HG02852 (cell line): ENCODE measurements at regions not wholly inside any gene's neighbourhood (a gene's known extent, or its start where the extent isn't known, plus 50 kb on each side); places are given as distances from the start of the nearest gene placed in this dataset.

ENCODE experiments used
- ATAC-seq: cut with Tn5 transposase; IDR thresholded peaks from one replicate; pipeline ENCODE4 v1.9.1; 2021; ENCODE audit warnings: mild to moderate bottlenecking, moderate library complexity; ENCODE audit not compliant: unreplicated experiment

DNA sequence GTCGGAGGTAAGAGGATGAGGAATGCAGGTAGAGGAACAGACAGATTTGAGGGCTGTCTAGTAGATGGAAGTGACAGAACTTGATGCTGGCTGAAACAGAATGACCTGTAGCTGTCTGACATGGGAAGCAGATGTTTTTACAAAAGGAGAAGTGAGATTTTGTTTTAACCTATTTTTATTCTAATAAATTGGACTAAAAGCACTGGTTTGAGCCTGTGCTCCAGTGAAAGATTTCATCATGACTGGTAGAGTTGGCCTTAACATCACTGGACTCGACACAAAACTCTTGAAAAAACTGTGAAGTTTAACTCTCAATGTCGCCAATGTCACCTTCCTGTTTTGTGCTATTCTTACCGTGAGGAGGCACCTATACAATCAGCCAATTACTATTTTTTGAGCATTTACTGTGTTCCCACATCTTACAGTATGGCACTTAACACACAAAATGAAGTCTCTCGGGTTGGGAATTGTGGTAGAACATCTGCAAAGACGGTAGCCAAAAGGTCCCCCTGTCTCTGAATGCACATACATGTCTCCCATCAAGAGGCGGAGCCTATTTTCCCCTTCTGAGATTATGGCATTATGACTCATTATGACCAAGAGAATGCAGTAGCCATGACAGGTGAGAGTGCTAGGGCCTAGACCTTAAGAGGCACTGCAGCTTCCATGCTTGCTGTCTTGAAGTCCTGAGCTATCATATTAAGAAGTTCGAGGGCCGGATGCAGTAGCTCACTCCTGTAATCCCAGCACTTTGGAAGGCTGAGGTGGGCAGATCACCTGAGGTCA, 93.2 kb downstream of the FOXF2 start:
- peak; percentile 67 for ATAC-seq

DNA sequence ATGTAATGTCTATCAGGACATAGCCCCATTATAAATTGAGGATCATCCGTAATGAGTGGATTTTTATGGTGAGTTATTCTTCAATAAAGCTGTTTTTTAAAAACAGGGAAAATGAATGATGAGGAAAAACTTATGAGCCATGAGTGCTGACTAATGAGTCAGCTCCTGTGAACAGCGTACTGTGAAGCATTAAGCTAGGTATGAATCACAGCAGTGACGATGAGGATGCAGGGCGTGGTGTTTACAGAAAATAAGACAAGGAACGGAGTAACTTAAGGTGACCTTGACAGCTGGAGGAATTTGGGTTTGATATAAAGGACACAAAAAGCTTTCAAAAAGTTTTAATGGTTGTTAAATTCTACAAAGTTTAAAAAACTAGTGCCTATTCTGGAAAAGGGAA, 96.3 kb downstream of the FOXF2 start:
- ATAC-seq: no peak

DNA sequence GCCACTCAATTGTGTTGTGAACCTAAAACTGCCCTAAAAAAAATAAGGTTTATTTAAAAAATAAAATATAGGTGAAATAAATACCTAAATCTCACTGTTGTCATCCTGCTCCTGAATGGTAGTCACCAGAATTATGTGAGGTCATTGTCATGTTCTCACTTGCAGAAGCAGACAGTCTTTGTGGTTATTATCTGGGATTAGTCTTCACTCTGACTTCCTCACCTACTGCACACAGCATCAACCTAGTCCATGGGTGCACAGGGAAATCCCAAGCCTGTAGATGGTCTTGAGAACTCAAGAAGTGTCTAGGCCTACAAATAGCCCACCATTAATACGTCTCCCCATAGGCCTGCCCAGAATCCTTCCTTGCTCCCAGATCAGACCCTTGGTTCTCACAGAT, 97.0 kb downstream of the FOXF2 start:
- ATAC-seq: peak; percentile 42

DNA sequence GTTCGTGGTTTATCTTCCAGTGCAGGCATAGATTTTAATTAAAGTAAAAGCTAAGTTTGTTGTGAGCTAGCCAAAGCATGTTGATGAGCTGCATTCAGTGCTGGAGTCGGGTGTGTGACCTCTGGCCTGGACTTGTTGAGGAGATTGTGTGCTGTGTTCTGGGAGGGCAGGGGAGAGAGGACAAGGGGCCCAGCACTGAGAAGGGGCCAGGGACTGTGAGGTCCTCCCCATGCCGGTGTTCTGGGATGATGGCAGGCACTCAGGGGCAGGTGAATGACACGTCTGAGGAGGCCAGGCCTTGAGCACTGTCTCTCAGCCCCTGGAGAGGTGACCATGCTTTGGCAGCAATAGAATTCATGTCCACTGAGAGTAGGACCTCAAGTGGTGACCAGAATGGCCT, 97.9 kb downstream of the FOXF2 start:
- no peak for ATAC-seq

DNA sequence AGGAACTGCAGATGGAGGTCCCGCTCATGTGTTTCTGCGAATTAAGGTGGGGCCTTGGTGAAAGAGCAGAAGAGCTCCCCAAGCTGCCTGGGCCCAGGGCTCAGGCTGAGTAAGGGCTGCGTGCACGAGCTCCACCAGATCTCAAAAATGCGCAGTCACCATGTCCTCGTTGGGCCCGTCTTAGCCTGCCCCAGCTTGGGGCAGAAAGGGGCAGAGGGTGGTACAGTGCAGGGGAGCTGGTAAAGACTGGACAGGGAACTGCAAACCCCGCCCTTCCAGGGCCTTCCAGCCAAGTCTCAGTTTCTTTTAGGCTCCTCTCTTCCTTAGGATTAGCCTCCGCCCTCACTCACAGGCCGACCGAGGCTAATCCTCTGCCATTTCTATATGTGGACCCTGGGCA, 101.6 kb downstream of the FOXF2 start:
- no peak for ATAC-seq

DNA sequence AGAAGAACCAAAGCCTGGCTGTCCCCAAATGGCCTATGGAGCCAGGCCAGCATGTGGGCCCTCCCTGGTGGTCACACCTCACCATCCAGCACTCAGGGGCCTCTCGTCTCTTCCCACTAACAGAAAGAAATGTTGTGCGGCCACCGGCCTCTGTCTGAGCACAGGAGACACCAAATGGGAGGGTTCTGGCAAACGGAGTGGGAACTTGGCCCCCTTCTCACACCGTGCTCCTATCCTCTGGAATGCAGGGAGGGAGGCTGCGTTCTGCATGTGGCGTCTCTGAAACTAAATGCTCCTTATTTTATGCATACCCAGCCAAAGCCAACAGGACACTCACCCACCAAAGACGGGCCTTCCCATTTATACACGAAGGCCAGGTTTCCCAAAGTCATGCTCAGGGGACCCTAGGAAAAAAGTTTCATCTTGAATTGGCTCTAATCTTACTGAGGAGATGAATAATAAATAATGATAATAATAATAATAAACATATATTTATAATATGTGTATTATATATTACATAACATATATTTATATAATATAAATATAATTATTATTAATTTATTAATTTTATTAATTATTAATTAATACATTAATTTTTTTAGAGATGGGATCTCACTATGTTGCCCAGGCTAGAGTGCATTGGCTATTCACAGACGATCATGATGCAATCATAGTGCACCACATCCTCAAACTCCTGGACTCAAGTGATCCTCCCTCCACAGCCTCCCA, 102.4 kb downstream of the FOXF2 start:
- no peak for ATAC-seq

DNA sequence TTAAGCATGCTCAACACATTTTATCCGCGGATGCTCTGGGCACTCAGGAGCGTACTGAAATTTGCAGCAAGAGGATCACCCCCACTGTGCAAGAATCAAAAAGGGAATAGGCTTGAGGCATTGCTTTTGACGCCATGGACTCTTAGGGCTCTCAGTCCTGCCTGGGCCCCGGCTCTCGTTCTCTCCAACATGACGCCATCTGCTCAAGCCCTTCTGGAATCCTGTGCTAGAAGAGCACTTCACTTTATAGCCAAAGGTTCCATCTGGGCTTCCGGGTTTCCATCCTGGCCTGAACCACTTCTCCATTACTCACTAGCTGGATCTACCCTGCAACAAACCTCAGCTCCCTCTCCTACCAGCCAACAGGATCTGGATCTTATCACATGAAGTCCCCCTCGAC, 105.3 kb downstream of the FOXF2 start:
- ATAC-seq: no peak

DNA sequence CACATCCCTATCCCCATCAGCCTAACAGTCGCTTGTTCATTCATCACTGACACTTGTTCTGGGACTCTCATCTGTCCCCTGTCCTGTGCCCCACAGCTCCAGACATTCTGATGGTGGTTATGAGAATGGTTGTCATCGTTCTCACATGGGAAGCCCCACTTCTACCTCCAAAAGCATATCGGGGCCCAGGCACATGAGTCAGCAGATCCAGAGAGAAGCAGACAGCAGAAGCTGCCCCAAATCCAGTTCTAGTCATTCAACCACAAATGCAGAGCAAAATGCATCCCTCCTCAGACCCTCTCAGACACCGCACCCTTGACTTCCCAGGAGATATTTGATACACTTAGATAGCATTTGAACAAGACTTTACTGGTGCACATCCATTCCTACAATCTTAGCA, 106.0 kb downstream of the FOXF2 start:
- ATAC-seq: no peak

DNA sequence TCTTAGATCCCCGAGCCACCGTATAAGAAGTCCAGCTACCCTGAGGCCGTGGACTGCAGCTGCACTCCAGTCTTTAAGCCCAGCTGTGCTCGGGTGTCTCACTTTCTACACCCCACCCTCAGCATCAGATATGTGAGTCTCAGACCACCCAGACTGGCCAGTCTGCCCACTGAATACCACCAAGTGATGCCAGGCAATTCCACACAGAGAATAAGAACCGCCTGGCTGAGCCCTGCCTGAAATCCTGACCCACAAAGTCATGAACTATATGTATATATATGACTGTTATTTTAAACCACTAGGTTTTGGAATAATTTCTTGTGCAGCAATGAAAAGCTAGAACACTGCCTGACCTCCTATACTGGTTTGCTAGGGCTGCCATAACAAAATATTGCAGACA, 106.7 kb downstream of the FOXF2 start:
- no peak for ATAC-seq

DNA sequence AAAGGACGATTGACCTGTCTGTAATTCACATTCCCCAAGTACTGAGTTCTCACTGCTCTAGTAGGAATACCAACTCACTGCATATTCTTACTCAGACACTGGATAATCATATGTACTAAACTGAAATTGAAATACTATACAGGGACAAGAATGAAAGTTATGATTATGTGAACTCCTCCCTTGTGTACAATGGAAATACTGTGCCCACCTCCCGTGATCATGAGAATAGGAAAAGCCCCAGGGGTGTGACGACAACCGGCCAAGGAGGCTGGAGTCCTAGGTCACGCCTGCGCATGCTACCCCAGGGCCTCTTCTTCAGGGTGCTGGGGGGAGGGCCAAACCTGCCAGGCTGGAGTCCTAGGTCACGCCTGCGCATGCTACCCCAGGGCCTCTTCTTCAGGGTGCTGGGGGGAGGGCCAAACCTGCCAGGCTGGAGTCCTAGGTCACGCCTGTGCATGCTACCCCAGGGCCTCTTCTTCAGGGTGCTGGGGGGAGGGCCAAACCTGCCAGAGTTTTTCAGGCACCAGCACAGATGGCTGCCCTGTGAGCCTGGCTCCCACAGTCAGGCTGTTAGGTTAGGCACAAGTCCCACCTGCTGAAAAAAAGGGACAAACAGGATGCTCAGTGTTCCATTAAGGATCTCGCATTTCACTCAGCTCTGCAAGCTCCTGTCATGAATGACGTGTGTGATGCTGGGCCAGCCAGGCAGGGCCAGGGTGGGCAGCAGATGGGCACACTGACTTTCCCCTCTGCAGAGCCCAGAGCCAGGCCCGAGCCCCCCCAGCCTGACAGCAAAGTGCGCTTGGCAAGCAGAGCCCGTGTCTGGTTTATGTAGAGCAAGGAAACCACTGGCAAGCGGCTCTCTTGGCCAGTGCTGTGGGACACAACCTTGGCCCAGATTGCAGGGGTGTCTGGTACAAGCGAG, 107.7 kb downstream of the FOXF2 start:
- no peak for ATAC-seq

DNA sequence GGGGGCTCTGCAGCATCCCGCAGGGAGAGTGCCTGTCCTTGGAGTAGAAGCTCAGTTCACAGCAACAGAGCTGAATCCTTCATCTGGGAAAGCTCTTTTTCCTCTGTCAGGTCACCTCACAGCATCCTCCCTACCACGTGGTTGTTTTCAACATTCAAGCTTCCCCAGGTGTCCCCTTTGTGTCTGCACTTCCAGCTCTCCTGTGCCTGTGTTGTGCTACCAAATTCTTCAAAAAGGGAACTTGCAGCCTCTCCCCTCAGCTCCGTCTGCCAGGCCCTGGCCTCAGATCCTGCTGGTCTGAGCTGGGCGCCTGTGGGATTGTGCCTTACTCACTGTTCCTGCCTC, 108.4 kb downstream of the FOXF2 start:
- no peak for ATAC-seq

DNA sequence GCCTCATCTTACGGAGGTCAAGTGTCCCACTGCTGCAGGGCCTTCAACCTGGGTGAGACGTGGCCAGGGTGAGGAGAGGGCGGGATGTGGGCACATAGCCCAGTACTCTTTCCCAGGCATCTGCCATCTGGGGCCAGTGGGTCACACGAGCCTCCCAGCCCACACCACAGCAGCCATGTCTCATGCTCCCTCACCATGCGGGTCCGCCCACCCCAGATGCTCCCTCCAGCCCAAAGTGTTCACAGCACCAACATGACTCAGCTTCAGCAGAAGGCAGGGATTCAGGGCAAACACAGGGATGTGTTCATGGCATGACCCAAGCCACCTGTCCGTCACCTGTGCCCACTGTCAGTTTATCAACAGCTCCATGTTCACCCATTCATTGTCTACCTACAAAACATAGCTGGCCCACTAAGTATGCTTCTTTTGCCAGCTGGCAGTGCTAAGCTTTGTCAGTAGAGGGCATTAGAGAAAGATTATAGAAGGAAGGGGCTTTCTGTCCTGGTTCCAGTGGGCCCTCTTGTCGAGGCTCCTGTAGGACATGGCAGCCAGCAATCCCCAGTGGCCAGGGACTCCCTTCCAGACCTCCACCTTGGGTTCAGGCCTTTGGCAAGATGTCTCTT, 109.2 kb downstream of the FOXF2 start:
- no peak for ATAC-seq

DNA sequence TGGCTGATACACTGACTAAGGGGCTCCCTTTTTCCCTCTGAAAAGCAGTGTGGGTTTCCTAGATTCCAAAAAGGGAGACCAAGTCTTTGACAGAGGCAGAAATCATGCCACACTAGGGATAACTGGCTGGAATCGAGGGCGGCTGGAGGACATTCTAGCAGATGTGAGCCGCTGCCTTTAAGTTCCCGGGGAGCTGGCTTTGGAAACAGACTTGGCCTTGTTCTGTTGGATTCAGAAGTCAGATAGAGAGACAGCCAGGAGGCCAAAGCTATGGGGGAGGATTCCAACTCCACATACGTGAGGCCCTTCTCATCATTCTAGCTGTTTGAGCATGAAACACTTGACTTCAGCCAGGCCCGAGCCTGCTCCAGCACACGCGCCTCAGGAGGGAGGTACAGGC, 109.9 kb upstream of the FOXC1 start:
- no peak for ATAC-seq

DNA sequence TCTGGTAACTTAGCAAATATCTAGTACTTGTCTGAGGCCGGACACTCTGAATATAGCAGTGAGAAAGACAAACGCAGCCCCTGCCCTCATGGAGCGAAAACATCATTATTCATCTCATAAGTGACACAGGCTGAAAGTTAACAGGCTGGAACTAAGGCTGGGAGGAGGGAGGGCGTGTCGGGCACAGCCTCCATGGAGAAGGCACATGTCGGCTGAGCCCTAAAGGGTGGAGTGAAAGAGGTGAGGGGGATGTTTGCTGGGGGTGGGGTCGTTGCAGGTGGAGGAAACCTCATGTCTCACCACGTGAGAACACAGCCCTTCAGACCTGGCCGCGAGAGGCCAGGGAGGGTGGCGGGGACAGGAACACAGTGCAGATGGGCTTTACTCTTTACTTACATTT, 108.8 kb upstream of the FOXC1 start:
- ATAC-seq: no peak

DNA sequence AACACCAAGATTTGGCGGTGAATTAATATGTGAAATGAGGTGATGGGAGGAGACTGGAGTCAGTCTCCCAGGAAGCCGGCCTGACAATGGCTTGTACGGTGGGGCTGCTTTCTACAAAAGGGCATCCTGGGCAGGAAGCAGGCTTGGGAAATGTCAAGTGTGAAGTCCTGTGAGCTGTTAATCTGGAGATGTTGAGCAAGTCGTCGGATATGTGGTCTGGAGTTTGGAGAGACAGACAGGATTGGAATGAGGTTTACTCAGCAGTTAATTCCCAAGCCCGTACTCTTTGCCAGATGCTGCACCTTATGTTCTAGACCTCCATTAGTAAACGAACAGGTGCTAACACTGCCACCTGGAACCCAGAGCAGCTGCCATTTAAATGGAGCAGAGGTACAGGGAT, 107.7 kb upstream of the FOXC1 start:
- no peak for ATAC-seq

DNA sequence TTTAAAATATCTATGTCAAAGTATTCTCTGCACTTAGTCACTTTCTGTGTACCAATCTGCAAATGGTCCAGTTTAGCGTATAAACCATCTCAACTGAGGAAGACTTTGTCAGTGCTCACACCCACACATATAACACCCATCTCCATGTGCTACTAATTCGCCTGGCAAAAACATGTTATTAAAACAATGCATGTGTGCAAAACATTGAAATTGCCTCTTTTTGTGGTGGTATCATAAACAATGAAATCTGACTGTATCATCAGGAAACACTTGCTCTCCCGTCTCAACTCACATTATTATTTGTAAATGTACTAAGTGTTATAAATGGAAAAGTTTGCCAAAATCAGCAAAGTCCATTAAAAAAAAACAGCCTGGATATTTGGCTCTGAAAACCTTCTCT, 105.9 kb upstream of the FOXC1 start:
- ATAC-seq: no peak

DNA sequence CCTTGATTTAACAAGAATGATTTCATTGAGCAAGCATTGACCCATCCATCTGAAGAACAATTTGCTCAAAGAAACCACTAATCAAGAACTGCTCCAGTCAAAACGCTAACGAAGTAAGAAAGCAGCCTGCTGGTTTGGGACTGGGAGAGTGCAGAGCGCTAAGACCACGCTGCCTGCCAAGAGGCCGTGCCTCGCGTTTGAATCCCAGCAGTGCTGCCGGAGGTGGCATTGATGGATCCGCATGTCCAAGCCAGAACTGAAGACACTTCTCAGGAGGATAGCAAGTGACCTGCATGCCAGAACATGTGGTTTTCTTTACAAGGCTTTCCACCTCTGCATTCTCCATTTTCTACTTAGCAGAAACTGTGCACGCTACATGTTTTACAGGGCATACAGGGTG, 105.2 kb upstream of the FOXC1 start:
- ATAC-seq: no peak

DNA sequence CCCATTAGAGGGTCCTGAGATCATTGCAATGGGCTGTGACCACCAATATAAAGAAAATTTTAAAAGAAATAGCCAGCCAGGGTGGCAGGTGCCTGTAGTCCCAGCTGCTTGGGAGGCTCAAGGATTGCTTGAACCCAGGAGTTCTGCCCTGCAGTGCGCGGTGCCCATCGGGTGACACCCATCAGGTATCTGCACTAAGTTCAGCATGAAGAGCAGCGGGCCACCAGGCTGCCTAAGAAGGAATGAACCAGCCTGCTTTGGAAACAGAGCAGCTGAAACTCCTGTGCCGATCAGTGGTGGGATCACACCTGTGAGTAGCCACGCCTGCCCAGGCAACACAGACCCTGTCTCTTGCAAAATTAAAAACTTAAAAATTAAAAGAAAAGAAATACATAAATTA, 102.5 kb upstream of the FOXC1 start:
- ATAC-seq: no peak

DNA sequence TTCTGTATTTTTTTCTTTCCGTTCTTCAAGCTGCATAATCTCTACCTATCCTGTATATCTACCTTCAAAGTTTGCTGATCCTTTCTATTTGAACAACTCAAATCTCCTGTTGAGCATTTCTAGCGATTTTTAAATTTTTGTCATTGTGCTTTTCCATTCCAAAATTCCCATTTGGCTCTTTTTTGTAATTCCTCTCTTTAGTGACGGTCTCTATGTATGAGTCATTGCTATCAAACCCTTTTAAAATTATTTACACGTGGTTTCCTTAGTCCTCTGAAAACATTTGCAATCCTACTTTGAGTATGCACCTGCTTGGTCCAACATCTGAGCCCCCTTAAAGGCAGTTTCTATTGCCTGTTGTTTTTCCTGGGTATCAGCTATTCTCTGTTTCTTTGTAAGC, 100.5 kb upstream of the FOXC1 start:
- ATAC-seq: no peak

DNA sequence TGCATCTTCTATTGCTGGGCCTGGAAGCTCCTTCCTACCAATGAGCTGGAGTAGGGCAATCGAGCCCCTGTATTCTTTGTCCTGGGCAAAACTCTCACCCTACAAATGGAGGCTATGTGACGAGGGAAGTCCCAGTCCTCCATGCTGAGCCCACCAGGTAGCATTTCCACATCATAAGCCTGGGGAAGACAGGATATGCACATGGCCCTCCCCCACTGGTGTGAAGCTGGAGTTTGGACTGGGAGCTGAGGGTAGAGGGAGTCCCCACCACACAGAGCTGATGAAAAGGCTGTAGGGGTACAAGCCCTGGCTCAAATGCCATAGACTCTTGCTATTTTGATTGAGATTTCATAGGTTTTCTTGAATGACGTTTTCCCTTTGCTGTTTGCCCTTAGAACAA, 99.5 kb upstream of the FOXC1 start:
- ATAC-seq: no peak

DNA sequence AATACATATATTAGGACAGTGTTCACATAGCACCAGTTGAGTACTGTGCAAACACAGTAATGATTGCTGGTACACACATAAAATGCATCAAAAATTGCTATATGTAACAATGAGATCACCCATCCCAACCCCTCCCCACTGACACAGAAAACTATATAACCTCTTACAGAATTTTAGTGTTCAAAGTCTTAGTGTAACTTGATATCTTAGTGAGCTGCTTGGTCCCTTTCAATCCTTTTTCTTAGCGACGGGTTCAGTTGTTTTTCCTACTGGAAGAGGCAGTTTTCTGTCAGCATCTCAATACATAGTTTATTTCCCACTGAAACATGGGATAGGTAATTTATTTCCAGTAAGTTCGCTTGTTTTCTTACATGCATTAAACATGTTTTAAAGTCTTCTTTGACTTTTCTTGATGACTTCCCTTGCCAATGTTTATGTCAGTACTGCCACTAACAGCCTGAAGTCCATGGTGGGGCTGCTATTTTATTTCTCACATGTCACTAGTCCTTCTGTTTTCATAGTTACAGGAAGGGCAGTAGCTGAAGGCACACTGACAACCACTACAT, 96.4 kb upstream of the FOXC1 start:
- ATAC-seq: no peak
